CD4-positive, alpha-beta T cell treated with Interleukin-17A for 1 hour (primary cell): ENCODE measurements at regions not wholly inside any gene's neighbourhood (a gene's known extent, or its start where the extent isn't known, plus 50 kb on each side); places are given as distances from the start of the nearest gene placed in this dataset.

Experiments used
- DNase-seq: peaks from one replicate; pipeline ENCODE4 v3.0.0-alpha.2; 2020

DNA sequence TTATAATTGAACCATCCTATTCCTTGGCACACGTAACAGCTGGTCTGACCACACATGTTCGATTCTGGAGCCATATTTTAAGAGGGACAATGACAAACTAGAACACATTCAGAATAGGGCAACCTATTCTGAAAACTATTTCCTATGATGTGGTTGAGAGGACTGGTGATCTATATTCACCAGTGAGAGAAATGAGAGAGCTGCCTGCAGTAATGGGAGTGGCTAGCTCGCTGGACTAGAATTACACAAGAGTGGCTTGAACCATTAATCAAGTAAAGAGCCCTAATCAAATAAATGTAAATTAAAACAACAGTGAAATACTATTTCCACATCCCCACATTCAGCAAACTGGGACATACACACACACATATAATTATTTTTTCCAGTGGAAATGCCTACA, 55.3 kb upstream of the LY86 start:
- DNase-seq = no peak

DNA sequence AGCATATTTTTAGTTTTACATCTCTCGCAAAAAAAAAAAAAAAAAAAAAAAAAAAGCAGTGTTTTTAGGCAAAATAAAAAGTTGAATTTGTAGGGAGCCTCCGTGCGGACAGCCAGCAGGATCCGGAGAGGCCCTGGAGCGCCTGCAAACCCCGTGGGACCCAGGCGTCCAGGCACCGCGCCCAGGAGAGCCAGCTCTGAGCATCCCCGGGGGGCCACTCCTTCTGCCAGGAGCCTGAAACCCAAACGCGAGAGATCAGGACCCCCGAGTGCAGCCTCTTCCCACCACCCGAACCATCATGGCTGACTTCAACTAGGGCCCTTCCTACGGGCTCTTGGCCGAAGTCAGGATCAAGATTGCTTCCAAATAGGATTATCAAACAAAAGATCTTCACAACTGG, 54.1 kb upstream of the LY86 start:
- no peak for DNase-seq

DNA sequence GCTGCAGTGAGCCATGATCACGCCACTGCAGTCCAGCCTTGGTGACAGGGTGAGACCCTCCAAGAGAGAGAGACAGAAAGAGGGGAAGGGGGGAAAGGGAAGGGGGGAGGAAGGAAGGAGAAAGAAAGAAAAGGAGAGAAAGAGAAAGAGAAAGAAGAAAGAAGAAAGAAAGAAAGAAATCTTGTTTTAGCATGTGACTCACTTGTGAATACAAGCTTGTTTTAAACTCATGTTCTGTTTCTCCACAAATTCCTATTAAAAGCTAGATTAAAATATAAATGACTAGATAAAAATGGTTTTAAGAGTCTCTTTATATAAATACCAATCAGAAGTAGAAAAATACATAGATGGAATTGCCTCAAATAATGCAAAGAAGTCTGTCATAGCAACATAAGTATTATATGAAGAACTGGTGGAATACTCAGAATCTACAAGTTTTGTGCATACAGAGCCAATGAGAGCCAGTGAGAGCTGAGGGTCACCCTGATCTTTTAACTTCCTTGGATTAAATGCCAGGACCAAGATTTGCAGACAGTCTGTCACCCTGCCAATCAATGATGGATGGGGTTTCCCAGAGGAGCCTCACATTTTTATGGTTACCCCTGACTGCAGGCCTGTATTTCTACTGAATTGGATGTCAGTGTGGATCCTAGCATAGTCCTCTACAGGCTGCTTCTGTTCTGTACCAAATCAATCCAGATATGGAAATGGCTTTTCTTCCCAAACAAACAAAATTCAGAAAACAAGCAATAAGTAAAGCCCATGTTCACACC, 50.8 kb upstream of the LY86 start:
- DNase-seq = no peak

DNA sequence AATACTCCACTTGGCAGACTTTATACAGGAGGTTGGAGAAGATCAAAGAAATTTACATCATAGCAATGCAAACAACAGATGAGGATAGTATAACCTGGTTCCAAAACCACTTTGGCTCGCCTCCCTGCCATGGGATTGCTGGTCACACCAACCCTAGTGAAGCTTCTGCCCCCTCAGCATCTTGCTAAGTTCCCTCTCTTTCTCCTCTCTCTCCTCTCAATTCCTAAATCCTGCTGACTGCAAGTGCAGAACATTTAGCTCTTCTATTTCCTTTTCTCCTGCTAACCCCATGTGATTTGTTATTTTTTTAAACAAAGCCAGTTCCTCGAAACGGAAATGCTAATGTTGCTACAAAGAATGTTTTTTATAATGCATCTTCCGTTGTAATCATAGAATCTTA, 50.3 kb upstream of the LY86 start:
- no peak for DNase-seq
